HG03175 (cell line): ENCODE measurements at regions not wholly inside any gene's neighbourhood (a gene's known extent, or its start where the extent isn't known, plus 50 kb on each side); places are given as distances from the start of the nearest gene placed in this dataset.
"Not testable (repeated sequence)": the region's sequence is repeated elsewhere in the genome, so short reads cannot be mapped to it uniquely, and the experiment has no call there.

Source experiments
- ATAC-seq: cut with Tn5 transposase; IDR thresholded peaks from one replicate; pipeline ENCODE4 v1.9.1; 2021; ENCODE audit warnings: mild to moderate bottlenecking, moderate library complexity; ENCODE audit not compliant: unreplicated experiment

GRCh38 chr9:86585422-86586143 is 231.4 kb upstream of the TUT7 start:
- ATAC-seq = no peak

- no peak for ATAC-seq
Measured at GRCh38 chr9:86580688-86581087, 226.5 kb upstream of the TUT7 start.

GRCh38 chr9:86578722-86579121 is 224.5 kb upstream of the TUT7 start:
- ATAC-seq = no peak

- ATAC-seq = no peak
Measured at GRCh38 chr9:86577420-86578333, 223.5 kb upstream of the TUT7 start.

- no peak for ATAC-seq
Measured at GRCh38 chr9:86575825-86576525, 221.8 kb upstream of the TUT7 start.

GRCh38 chr9:86575137-86575536 is 220.9 kb upstream of the TUT7 start:
- ATAC-seq = no peak

GRCh38 chr9:86573886-86574285 is 219.7 kb upstream of the TUT7 start:
- no peak for ATAC-seq

- no peak for ATAC-seq
Measured at GRCh38 chr9:86572904-86573303, 218.7 kb upstream of the TUT7 start.

GRCh38 chr9:86565603-86566002 is 211.4 kb upstream of the TUT7 start:
- not testable (repeated sequence) for ATAC-seq

- no peak for ATAC-seq
Measured at GRCh38 chr9:86563936-86564335, 209.7 kb upstream of the TUT7 start.

GRCh38 chr9:86563350-86563749 is 209.1 kb upstream of the TUT7 start:
- no peak for ATAC-seq

GRCh38 chr9:86562691-86563090 is 208.5 kb upstream of the TUT7 start:
- no peak for ATAC-seq

GRCh38 chr9:86557918-86558317 is 203.7 kb upstream of the TUT7 start:
- no peak for ATAC-seq

GRCh38 chr9:86557063-86557766 is 203.0 kb upstream of the TUT7 start:
- no peak for ATAC-seq

- no peak for ATAC-seq
Measured at GRCh38 chr9:86555661-86556060, 201.5 kb upstream of the TUT7 start.

GRCh38 chr9:86550401-86550800 is 196.2 kb upstream of the TUT7 start:
- ATAC-seq = no peak

- no peak for ATAC-seq
Measured at GRCh38 chr9:86549920-86550319, 195.7 kb upstream of the TUT7 start.

GRCh38 chr9:86549401-86549811 is 195.2 kb upstream of the TUT7 start:
- no peak for ATAC-seq

- no peak for ATAC-seq
Measured at GRCh38 chr9:86548220-86548619, 194.0 kb upstream of the TUT7 start.

GRCh38 chr9:86547571-86547970 is 193.4 kb upstream of the TUT7 start:
- no peak for ATAC-seq

- no peak for ATAC-seq
Measured at GRCh38 chr9:86546712-86547111, 192.5 kb upstream of the TUT7 start.
